SK-N-SH (cell line): ENCODE measurements at regions not wholly inside any gene's neighbourhood (a gene's known extent, or its start where the extent isn't known, plus 50 kb on each side); places are given as distances from the start of the nearest gene placed in this dataset.

Experiments
- CTCF ChIA-PET: fragments of 300-600, 350-600 bp; formaldehyde crosslinking; extraction: SDS; loops from one replicate; lab custom pipeline; 2021; lab: Yijun Ruan, JAX
- POLR2A ChIA-PET: fragments of 350-600 bp; sonication (Branson Sonifier 250); formaldehyde crosslinking; extraction: SDS; loops from one replicate; lab custom pipeline; 2020; ENCODE audit warnings: antibody characterized with exemption, inconsistent platforms; lab: Yijun Ruan, JAX
- DNase-seq: peaks from one replicate; pipeline ENCODE4 v3.0.0; 2012
- H2AFZ ChIP-seq: fragments of 200-600 bp; sonication (generic); 2 replicates; pipeline ENCODE4 v1.8.1; 2016; ENCODE audit warnings: antibody characterized with exemption, mild to moderate bottlenecking, low read depth
- H3F3A ChIP-seq: fragments of 200-600 bp; sonication (generic); replicated peaks from 2 replicates; pipeline ENCODE3; 2016; ENCODE audit warnings: antibody characterized with exemption, mild to moderate bottlenecking; ENCODE audit not compliant: insufficient read depth
- H3K27ac ChIP-seq, 2 experiments: fragments of 200-500 bp in 1 of 2; fragments of 200-600 bp in 1 of 2; sonication (Bioruptor generic) in 1 of 2; sonication (generic), shearing (Covaris generic) in 1 of 2; 2 replicates each; pipeline versions ENCODE4 v1.5.1 to v1.6.1; 2014 to 2016; ENCODE audit warnings: low read depth in 2 of 2, inconsistent platforms in 1 of 2, low read length in 1 of 2, mild to moderate bottlenecking in 1 of 2, mixed read lengths in 1 of 2
- H3K27me3 ChIP-seq: fragments of 200-600 bp; sonication (generic), shearing (Covaris generic); 2 replicates; pipeline ENCODE4 v1.6.1; 2016; ENCODE audit warnings: mixed run types; ENCODE audit not compliant: insufficient read depth
- H3K36me3 ChIP-seq, 2 experiments: fragments of 200-500 bp in 1 of 2; fragments of 200-600 bp in 1 of 2; sonication (Bioruptor generic) in 1 of 2; sonication (generic) in 1 of 2; replicated peaks in 1 of 2; 2 replicates each; pipeline versions ENCODE3 to v1.5.1; 2014 to 2016; ENCODE audit warnings: low read length in 1 of 2, mild to moderate bottlenecking in 1 of 2; ENCODE audit not compliant: insufficient read depth in 2 of 2, control insufficient read depth in 1 of 2
- H3K4me1 ChIP-seq, 2 experiments: fragments of 200-500 bp in 1 of 2; fragments of 200-600 bp in 1 of 2; sonication (Bioruptor generic) in 1 of 2; sonication (generic), shearing (Covaris generic) in 1 of 2; 2 replicates each; pipeline versions ENCODE4 v1.5.1 to v1.6.1; 2014 to 2016; ENCODE audit warnings: low read depth in 1 of 2, low read length in 1 of 2, mixed run types in 1 of 2; ENCODE audit not compliant: insufficient read depth in 2 of 2, control insufficient read depth in 1 of 2
- H3K4me2 ChIP-seq: fragments of 200-600 bp; sonication (generic), shearing (Covaris generic); 2 replicates; pipeline ENCODE4 v1.6.1; 2017; ENCODE audit warnings: mixed run types
- H3K4me3 ChIP-seq, 2 experiments: fragments of 200-500 bp in 1 of 2; fragments of 200-600 bp in 1 of 2; sonication (Bioruptor generic) in 1 of 2; sonication (generic), shearing (Covaris generic) in 1 of 2; 2 replicates each; pipeline versions ENCODE4 v1.5.1 to v1.8.1; 2014 to 2016; ENCODE audit warnings: low read depth in 2 of 2, inconsistent platforms in 1 of 2, low read length in 1 of 2, mild to moderate bottlenecking in 1 of 2, mixed read lengths in 1 of 2, moderate library complexity in 1 of 2
- H3K79me2 ChIP-seq: fragments of 200-600 bp; sonication (generic); 2 replicates; pipeline ENCODE4 v1.8.1; 2017; ENCODE audit warnings: mild to moderate bottlenecking; ENCODE audit not compliant: insufficient read depth
- H3K9ac ChIP-seq: fragments of 200-600 bp; sonication (generic); 2 replicates; pipeline ENCODE4 v1.6.1; 2017; ENCODE audit warnings: mixed run types
- H3K9me2 ChIP-seq: fragments of 200-600 bp; sonication (generic); 2 replicates; pipeline ENCODE4 v1.6.1; 2017; ENCODE audit warnings: mixed run types
- H3K9me3 ChIP-seq: fragments of 200-600 bp; sonication (generic); 2 replicates; pipeline ENCODE4 v1.6.1; 2017; ENCODE audit warnings: mixed run types, mild to moderate bottlenecking, moderate library complexity
- H4K20me1 ChIP-seq: fragments of 200-600 bp; sonication (generic); 2 replicates; pipeline ENCODE4 v1.6.1; 2017; ENCODE audit warnings: mild to moderate bottlenecking, mixed run types; ENCODE audit not compliant: insufficient read depth
- CTCF ChIP-seq: fragments of 200-600 bp; sonication (generic); IDR thresholded peaks from 2 replicates; pipeline ENCODE4 v1.6.1; 2017; ENCODE audit warnings: antibody characterized with exemption, mild to moderate bottlenecking, moderate library complexity
- FOSL2 ChIP-seq: IDR thresholded peaks from 2 replicates; pipeline ENCODE4 v1.4.0; 2012; ENCODE audit warnings: low read depth, mild to moderate bottlenecking, moderate library complexity, borderline replicate concordance
- FOXM1 ChIP-seq: IDR thresholded peaks from 2 replicates; pipeline ENCODE4 v1.4.0; 2012; ENCODE audit warnings: low read depth, mild to moderate bottlenecking
- GATA2 ChIP-seq: sonication (generic); formaldehyde crosslinking; IDR thresholded peaks from 2 replicates; pipeline ENCODE4 v1.5.0; 2020; ENCODE audit warnings: mild to moderate bottlenecking, missing genetic modification reagents
- JUND ChIP-seq: IDR thresholded peaks from 2 replicates; pipeline ENCODE4 v1.4.0; 2012
- MAX ChIP-seq: IDR thresholded peaks from 2 replicates; pipeline ENCODE4 v1.4.0; 2012; ENCODE audit warnings: low read depth
- MEF2A ChIP-seq: IDR thresholded peaks from 2 replicates; pipeline ENCODE4 v1.4.0; 2012; ENCODE audit warnings: low read depth, borderline replicate concordance
- NRF1 ChIP-seq: IDR thresholded peaks from 2 replicates; pipeline ENCODE4 v1.6.1; 2012; ENCODE audit warnings: low read depth, mild to moderate bottlenecking, low read length
- PBX3 ChIP-seq: IDR thresholded peaks from 2 replicates; pipeline ENCODE4; 2012
- RCOR1 ChIP-seq: fragments of 150-350 bp; IDR thresholded peaks from 2 replicates; pipeline ENCODE4 v1.6.1; 2017; ENCODE audit warnings: antibody characterized with exemption, low read length
- REST ChIP-seq: IDR thresholded peaks from 2 replicates; pipeline ENCODE4 v1.6.1; 2012; ENCODE audit warnings: mild to moderate bottlenecking, low read depth, low read length, moderate library complexity
- RFX5 ChIP-seq: IDR thresholded peaks from 2 replicates; pipeline ENCODE4 v1.6.1; 2012; ENCODE audit warnings: mild to moderate bottlenecking, improper control_type of control experiment, low read length
- RXRA ChIP-seq: IDR thresholded peaks from 2 replicates; pipeline ENCODE4 v1.4.0; 2012; ENCODE audit warnings: low read depth, mild to moderate bottlenecking, borderline replicate concordance
- SMC3 ChIP-seq: IDR thresholded peaks from 2 replicates; pipeline ENCODE4 v1.6.1; 2012; ENCODE audit warnings: low read depth, low read length, improper control_type of control experiment
- TAF1 ChIP-seq: IDR thresholded peaks from 2 replicates; pipeline ENCODE4 v1.6.1; 2012; ENCODE audit warnings: low read depth, mild to moderate bottlenecking, low read length, moderate library complexity, borderline replicate concordance
- YY1 ChIP-seq: IDR thresholded peaks from 2 replicates; pipeline ENCODE4 v1.4.0; 2012; ENCODE audit warnings: low read depth, mild to moderate bottlenecking
- ZBTB33 ChIP-seq: IDR thresholded peaks from 2 replicates; pipeline ENCODE4 v1.4.0; 2012; ENCODE audit warnings: low read depth, borderline replicate concordance
- WGBS: methylation state at CpG from one replicate; pipeline ENCODE4 v1.1.6; 2017; ENCODE audit warnings: low lambda C conversion rate; 5-methylcytosine and 5-hydroxymethylcytosine counted together

- no peak overlapping the region for H3K27ac ChIP-seq
- no peak overlapping the region for H3K4me2 ChIP-seq
- no peak for TF ChIP-seq RFX5
- TF ChIP-seq PBX3, result no peak
- no peak for TF ChIP-seq FOXM1
- no peak for TF ChIP-seq ZBTB33
- no peak for TF ChIP-seq CTCF
- TF ChIP-seq REST, result no peak
- TF ChIP-seq SMC3, result no peak
- no peak for TF ChIP-seq TAF1
- no peak for TF ChIP-seq MAX
- TF ChIP-seq FOSL2, result no peak
- TF ChIP-seq GATA2 (CRISPR knock-in tag), result no peak
- TF ChIP-seq JUND, result no peak
- TF ChIP-seq YY1, result no peak
- TF ChIP-seq MEF2A, result no peak
- TF ChIP-seq NRF1, result no peak
- no peak for TF ChIP-seq RXRA
- no peak for TF ChIP-seq RCOR1
- H3K36me3 ChIP-seq, result no peaks in the 10 kb centered on the region
- H3K27me3 ChIP-seq, result no peaks in the 10 kb centered on the region
- POLR2A ChIA-PET, result no interaction called here
- no peaks in the 10 kb centered on the region for H3K9me2 ChIP-seq
- no peaks in the 10 kb centered on the region for H3K9me3 ChIP-seq
- H3F3A ChIP-seq, result no peaks in the 10 kb centered on the region
- CTCF ChIA-PET, result no interaction called here
- DNase-seq, result no peak
- WGBS, result 35% methylated on average over 3 of the region's 3 CpGs
- H3K4me3 ChIP-seq, result no peak overlapping the region
- H3K4me1 ChIP-seq, result no peaks in the 10 kb centered on the region
- no peak overlapping the region for H3K9ac ChIP-seq
- no peaks in the 10 kb centered on the region for H3K79me2 ChIP-seq
- H4K20me1 ChIP-seq, result no peaks in the 10 kb centered on the region
- no peak overlapping the region for H2AFZ ChIP-seq
These were observed 1969.3 kb downstream of the PCDH7 start for GRCh38 chr4:32689518-32689917.
